Erythroblast (primary cell): ENCODE measurements at regions not wholly inside any gene's neighbourhood (a gene's known extent, or its start where the extent isn't known, plus 50 kb on each side); places are given as distances from the start of the nearest gene placed in this dataset.
"Not testable (repeated sequence)": the region's sequence is repeated elsewhere in the genome, so short reads cannot be mapped to it uniquely, and the experiment has no call there.

Source experiments
- GATA1 ChIP-seq: IDR thresholded peaks from 2 replicates; pipeline ENCODE4 v1.6.1; 2011; ENCODE audit warnings: low read depth, mild to moderate bottlenecking, control low read depth, low read length, moderate library complexity
- POLR2A ChIP-seq: IDR thresholded peaks from 2 replicates; pipeline ENCODE4 v1.6.1; 2011; ENCODE audit warnings: mild to moderate bottlenecking, low read length

- TF ChIP-seq POLR2A, GATA1: not testable (repeated sequence)
Measured at GRCh38 chr3:190934616-190935015, 72.1 kb upstream of the GMNC start.
